ENCODE measurements at regions not wholly inside any gene's neighbourhood (a gene's known extent, or its start where the extent isn't known, plus 50 kb on each side); places are given as distances from the start of the nearest gene placed in this dataset.

DNA sequence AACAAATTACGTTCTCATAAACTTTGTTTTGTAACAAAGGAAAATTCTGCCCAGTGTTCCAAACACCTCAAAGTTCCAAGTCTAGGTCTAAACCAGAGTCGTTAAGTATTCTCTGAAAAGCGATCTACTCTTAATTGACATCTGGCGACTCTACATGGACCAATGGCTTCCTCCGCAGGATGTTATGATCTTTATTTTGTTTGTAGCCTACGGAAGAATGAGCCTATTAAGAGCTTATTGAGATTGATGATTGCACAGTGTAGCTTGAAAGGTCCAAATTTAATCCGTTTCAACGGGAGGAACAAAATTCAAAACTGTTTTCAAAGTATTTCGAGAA is 61.1 kb downstream of the FAM217A start:
- no peak for TF ChIP-seq CTCF (tag by site-specific recombination; IDR thresholded peaks at IDR 0.05)
- TF ChIP-seq ZSCAN16 (tag by site-specific recombination; IDR thresholded peaks at IDR 0.05), result no peak
- TF ChIP-seq ZNF266 (tag by site-specific recombination; IDR thresholded peaks at IDR 0.05; ENCODE audit: low read depth), result no peak
- TF ChIP-seq, protein P1, sequence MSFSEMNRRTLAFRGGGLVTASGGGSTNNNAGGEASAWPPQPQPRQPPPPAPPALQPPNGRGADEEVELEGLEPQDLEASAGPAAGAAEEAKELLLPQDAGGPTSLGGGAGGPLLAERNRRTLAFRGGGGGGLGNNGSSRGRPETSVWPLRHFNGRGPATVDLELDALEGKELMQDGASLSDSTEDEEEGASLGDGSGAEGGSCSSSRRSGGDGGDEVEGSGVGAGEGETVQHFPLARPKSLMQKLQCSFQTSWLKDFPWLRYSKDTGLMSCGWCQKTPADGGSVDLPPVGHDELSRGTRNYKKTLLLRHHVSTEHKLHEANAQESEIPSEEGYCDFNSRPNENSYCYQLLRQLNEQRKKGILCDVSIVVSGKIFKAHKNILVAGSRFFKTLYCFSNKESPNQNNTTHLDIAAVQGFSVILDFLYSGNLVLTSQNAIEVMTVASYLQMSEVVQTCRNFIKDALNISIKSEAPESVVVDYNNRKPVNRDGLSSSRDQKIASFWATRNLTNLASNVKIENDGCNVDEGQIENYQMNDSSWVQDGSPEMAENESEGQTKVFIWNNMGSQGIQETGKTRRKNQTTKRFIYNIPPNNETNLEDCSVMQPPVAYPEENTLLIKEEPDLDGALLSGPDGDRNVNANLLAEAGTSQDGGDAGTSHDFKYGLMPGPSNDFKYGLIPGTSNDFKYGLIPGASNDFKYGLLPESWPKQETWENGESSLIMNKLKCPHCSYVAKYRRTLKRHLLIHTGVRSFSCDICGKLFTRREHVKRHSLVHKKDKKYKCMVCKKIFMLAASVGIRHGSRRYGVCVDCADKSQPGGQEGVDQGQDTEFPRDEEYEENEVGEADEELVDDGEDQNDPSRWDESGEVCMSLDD (tag by site-specific recombination; IDR thresholded peaks at IDR 0.05), result no peak
- TF ChIP-seq YY1 (tag by site-specific recombination; IDR thresholded peaks at IDR 0.05), result no peak
- no peak for TF ChIP-seq ZNF292 (tag by site-specific recombination; IDR thresholded peaks at IDR 0.05; ENCODE audit: borderline replicate concordance, low read depth)
- no peak for TF ChIP-seq ATF2 (tag by site-specific recombination; IDR thresholded peaks at IDR 0.05; ENCODE audit: low read depth)
- no peak for TF ChIP-seq HIC1 (tag by site-specific recombination; IDR thresholded peaks at IDR 0.05)
- TF ChIP-seq ZNF521 (tag by site-specific recombination; IDR thresholded peaks at IDR 0.05), result no peak
- no peak for TF ChIP-seq HOXA7 (CRISPR knock-in tag; IDR thresholded peaks at IDR 0.05; ENCODE audit: borderline replicate concordance)
